HPDE6-E6E7 (cell line): ENCODE measurements at regions not wholly inside any gene's neighbourhood (a gene's known extent, or its start where the extent isn't known, plus 50 kb on each side); places are given as distances from the start of the nearest gene placed in this dataset.
A peak's percentile ranks its signal among the peaks of the same experiment; 100 is the strongest.
"Not testable (repeated sequence)": the region's sequence is repeated elsewhere in the genome, so short reads cannot be mapped to it uniquely, and the experiment has no call there.

ENCODE experiments used
- DNase-seq: peaks from one replicate; pipeline ENCODE4 v3.0.0; 2011; ENCODE audit warnings: missing footprints; ENCODE audit errors: extremely low spot score

DNA sequence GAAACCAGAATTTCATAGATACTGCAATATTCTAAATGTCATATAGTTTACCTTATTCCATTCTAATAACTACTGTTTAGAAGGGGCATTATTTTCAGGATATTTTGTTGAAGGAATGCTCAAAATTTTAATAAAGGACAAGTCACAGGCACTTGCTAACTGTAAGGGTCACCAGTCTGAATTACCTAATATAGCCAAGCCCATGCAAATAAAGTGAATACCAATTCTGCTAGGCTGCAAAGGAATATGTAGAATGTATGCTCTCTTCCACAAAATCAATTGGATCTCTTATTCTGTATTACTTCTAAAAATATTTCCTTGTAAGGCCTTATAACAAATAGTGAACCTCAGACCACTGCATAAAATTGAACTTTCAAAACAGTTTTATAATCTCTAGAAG, 52.3 kb upstream of the FAT4 start:
- no peak for DNase-seq

DNA sequence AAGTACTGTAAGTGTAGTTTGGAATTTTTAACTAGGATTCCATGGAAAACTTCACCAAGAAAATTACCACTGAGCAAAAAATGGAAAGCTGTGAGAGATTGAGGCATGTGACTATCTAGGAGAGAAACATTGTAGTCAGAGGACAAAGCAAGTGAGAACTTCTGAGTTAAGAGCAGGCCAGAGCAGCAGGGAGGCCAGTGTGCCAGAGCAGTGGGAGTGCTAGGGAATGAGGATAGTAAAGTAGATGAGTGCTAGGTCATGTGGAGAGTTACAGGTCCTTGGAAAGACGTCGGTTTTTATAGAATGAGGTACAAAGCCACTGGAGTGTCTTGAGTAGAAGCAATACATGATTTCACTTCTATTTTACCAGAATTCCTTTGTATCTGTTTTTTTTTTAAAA, 52.7 kb upstream of the FAT4 start:
- DNase-seq, result no peak

DNA sequence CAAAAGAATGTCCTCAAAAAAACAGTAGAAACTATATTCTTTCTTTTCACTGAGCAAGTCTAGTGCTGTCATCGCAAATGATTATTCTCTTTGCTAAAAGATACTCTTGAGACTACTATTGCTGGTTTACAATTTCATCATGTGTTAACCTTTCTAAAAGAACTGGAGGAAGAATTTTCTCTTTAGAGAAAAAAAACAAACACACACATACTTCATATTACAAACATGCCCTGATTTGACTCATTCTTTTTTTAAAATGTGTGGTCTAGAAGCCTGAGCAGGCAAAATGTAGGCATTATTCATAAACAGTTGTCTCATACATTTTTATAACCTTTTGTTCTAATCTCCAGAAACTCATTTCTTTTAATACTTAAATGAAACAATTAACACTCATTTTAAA, 60.6 kb upstream of the FAT4 start:
- DNase-seq, result no peak

- DNase-seq, result no peak
Measured at GRCh38 chr4:125244848-125245450, 69.8 kb upstream of the FAT4 start.

- no peak for DNase-seq
Measured at GRCh38 chr4:125243789-125244397, 70.9 kb upstream of the FAT4 start.

DNA sequence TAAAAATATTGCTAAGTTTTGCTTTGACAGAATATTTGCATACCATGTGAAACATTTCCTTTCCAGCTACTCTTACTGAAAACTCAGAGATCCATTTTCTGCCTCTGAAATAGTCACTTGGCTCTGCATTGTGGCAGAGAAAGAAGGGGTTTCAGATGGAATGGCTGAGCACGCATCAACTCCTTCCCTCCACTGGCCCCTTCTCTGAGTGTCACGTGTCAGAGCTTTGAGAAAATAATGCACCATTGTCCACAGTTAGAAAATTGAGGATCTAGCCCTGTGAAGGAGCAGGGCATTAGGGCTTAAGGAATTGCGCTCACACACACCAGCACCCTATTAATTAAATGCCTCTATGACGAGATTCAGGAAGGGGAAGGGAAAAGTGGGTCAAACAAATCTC, 78.8 kb upstream of the FAT4 start:
- DNase-seq, result no peak

GRCh38 chr4:125231661-125232060, 83.1 kb upstream of the FAT4 start:
- no peak for DNase-seq

DNA sequence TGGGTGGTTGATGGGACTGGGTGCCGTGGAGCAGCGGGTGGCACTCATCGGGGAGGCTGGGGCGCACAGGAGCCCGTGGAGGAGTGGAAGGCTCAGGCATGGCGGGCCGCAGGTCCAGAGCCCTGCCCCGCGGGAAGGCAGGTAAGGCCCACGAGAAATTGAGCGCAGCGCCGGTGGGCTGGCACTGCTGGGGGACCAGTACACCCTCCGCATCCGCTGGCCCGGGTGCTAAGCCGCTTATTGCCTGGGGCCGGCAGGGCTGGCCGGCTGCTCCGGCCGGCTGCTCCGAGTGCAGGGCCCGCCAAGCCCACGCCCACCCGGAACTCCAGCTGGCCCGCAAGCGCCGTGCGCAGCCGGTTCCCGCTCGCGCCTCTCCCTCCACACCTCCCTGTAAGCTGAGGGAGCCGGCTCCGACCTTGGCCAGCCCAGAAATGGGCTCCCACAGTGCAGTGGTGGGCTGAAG, 85.1 kb upstream of the FAT4 start:
- DNase-seq, result no peak

DNA sequence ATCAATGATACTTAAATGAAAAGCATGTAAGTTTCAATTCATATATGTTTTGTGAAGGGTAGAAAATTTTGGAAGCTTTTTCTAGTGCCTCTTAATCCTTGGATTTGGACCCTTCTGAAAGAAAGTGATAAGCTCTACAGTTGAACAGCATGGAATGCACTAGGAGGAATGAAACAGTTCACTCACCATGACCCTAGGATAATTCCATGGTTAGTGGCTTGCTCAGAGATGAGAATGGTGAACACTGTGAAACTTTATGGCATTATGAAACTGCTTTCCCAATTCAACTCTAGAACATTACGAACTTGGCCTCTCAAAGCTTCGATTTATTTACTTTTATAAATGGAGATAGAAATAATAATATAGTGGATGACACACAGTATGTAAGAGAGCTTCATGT, 88.9 kb upstream of the FAT4 start:
- DNase-seq, result no peak

DNA sequence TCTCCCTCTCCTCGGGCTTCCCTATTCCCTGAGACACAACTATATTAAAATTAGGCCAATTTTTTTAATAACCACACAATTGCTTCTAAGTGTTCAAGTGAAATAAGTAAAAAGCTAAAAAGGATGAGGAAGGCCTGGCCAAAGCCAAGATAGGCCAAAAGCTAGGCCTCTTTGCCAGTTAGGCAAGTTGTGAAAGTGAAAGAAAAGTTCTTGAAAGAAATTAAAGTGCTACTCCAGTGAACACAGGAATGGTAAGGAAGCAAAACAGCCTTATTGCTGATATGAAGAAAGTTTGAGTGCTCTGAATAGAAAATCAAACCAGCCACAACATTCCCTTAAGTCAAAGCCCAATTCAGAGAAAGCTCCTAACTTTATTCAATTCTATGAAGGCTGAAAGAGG, 114.2 kb upstream of the FAT4 start:
- no peak for DNase-seq

DNA sequence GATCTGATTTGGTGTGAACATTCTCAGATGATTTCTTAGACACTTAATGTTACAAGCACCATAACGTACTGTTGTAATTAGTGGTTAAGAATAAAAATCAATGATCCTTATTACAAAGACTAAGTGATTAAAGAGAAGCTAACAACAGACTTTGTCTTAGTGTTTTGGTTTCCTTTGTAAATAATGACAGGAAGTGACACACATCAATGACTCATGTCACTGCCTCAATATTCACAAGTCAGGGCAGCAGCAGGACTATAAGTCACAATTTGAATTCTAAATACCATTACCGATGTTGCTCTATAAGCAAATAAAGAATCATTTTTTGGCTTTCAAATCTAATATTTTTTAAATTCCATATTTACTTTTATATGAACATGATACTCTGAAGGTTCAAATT, 115.8 kb upstream of the FAT4 start:
- peak; percentile 27 for DNase-seq

GRCh38 chr4:125191874-125192459, 122.8 kb upstream of the FAT4 start:
- not testable (repeated sequence) for DNase-seq

DNA sequence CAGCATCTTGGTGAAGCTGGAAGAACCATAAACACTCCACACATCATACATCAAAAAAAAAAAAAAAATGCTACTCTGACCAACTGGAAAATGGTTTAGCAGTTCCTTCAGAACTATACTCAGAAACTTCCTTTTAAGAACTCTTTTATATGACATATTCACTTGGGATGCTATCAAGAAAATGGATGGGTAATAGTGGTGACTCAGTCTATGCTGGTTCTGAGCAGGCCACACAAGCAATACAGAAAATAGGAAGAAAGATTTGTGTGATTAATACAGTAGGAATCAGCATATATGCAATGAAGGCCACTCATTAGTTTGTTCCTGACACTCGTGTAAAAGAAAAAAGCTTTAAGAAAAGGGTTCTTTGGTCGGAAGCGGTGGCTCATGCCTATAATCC, 123.5 kb upstream of the FAT4 start:
- DNase-seq, result no peak

- peak; percentile 73 for DNase-seq
Measured at GRCh38 chr4:125187226-125188176, 127.3 kb upstream of the FAT4 start.

DNA sequence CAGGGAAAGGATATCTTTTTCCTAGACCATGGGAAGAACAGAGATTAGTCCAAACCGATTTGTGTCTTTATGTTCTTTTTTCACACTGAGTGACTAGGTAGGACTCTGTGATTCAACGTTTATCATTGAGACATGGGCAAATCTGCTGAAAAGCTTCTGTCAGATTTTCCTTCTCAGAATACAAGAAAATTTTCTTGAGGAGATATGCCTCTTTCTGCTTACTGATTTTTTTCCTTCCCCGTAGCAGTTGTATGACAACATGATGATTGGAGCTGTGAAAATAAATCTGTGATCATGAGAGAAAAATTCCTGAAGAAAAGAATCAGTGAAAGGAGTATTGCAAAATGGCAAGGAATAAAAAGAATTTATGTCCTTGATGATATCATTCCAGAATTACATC, 130.6 kb upstream of the FAT4 start:
- DNase-seq, result no peak

DNA sequence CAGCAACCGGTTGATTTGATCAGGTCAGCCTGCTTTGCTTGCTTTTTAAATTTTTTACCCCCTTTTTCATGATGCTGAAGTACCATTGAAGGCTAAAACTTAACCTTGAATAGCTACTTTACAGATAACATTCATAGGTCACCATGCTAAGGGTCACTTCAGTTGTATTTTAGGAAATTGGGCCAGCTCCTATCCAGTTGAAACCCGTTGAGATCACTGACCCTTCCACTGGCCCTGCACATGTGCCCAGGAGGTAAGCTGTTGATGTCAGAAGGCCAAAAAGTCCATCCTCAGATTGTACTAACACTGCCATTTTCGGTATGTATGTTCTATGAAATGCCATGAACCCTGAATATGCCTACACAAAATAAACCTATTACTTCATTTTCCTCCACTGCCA, 133.0 kb upstream of the FAT4 start:
- no peak for DNase-seq

GRCh38 chr4:125179727-125180126, 135.0 kb upstream of the FAT4 start:
- no peak for DNase-seq

- peak; percentile 5 for DNase-seq
Measured at GRCh38 chr4:125169192-125169591, 145.6 kb upstream of the FAT4 start.

DNA sequence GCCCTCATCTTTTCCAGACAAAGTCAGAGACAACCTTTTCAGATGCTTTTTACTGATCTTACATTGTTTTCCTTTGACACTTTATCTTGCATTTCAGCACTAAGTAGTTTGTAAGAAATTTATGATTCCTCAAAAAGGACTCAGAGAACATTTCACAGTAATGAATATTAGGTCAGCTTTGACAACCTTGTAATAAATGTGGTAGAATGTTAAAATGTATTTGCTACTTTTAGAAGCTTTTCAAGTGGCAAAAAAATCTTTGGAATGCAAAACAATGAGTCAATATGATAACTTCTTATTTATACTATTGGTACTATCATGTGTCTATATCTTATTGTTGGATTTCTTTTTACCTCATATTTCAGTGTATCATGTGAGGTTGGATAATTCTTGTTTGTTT, 146.2 kb upstream of the FAT4 start:
- no peak for DNase-seq

- DNase-seq, result not testable (repeated sequence)
Measured at GRCh38 chr4:125166012-125166411, 148.7 kb upstream of the FAT4 start.

DNA sequence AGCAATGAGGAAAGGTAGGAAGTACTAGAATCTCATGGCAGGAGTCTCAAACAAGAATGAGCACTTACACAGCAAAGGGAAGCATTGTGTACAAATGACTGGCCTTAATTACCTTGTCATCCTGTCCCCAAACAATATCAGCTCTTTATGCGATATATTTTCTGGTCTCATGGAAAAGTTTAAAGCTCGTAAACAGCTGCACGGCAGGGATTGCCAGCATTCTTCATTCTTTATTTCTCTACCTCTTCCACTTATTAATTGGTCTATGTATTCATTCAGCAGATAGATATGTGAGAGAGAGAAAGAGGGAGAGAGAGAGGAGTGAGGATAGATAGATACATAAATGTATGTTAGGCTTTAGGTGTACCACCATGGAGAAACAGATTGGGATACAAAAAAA, 155.8 kb upstream of the FAT4 start:
- no peak for DNase-seq

DNA sequence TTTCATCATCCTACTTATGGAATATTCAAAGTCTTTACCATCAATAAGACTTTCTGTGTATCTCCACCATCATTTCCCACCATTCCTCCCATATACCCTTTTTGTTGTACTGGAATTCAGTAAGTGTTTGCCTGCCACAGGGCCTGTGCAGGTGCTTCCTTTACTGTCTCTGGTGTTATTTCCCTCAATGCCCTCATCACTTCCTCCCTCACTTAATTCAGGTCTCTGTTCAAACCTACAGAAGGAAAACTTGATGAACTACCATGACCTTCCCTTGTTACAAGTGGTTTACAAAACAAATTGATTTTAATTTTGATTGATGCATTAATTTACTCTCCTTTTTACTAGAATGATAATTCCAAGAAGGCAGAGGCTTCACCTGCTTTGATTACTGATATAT, 159.5 kb upstream of the FAT4 start:
- DNase-seq, result no peak
